ENCODE measurements at regions not wholly inside any gene's neighbourhood (a gene's known extent, or its start where the extent isn't known, plus 50 kb on each side); places are given as distances from the start of the nearest gene placed in this dataset.

DNA sequence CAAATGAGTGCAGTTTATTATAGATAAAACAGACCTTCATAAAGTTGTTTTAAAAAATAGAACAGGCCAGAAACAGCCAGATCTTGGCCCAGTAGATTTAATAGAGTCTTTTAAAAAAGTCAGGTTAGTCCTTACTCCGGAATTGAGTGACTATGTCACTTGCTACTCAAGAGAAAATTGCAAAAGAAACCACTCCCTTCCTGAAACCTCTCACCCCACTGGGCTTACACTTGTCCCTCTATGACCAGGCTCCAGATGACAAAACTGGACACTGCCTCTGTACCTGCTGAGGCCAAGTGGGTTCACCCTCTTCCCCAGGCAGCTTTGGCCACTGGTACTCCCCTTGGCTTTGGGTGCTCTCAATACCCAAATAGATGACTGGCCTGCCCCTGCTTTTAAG is 357.2 kb upstream of the TRPC7 start:
- POLR2A ChIA-PET: no interaction called here
- Histone ChIP-seq H3K9me3 (ENCODE audit: control insufficient read depth, insufficient read depth, low read depth, low read length) (no peaks in the 10 kb centered on the region), H3K27ac (ENCODE audit: extremely low read depth, low read depth, low read length) (no peak overlapping the region), H3K4me1 (ENCODE audit: control insufficient read depth, insufficient read depth, low read length) (no peaks in the 10 kb centered on the region), H3K4me3 (ENCODE audit: low read depth, low read length) (no peak overlapping the region), H3K36me3 (ENCODE audit: control insufficient read depth in 2 of 2, insufficient read depth in 1 of 2, low read length in 2 of 2) (no peaks in the 10 kb centered on the region)
- TF ChIP-seq, protein P1, sequence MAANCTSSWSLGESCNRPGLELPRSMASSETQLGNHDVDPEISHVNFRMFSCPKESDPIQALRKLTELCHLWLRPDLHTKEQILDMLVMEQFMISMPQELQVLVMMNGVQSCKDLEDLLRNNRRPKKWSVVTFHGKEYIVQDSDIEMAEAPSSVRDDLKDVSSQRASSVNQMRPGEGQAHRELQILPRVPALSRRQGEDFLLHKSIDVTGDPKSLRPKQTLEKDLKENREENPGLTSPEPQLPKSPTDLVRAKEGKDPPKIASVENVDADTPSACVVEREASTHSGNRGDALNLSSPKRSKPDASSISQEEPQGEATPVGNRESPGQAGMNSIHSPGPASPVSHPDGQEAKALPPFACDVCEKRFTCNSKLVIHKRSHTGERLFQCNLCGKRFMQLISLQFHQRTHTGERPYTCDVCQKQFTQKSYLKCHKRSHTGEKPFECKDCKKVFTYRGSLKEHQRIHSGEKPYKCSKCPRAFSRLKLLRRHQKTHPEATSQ (tag by site-specific recombination; IDR thresholded peaks at IDR 0.05): no peak
- TF ChIP-seq ZNF211 (tag by site-specific recombination; IDR thresholded peaks at IDR 0.05; ENCODE audit: low read depth) (no peak), ZNF585B (tag by site-specific recombination; IDR thresholded peaks at IDR 0.05) (no peak), ZNF501 (tag by site-specific recombination; IDR thresholded peaks at IDR 0.05) (no peak), ZFP69B (tag by site-specific recombination; IDR thresholded peaks at IDR 0.05) (no peak), SCRT1 (tag by site-specific recombination; IDR thresholded peaks at IDR 0.05; ENCODE audit: borderline replicate concordance) (no peak), ZNF169 (tag by site-specific recombination; IDR thresholded peaks at IDR 0.05) (no peak), ZNF423 (tag by site-specific recombination; IDR thresholded peaks at IDR 0.05) (no peak), ZBTB21 (tag by site-specific recombination; IDR thresholded peaks at IDR 0.05) (no peak)
- TF ChIP-seq, protein P2, sequence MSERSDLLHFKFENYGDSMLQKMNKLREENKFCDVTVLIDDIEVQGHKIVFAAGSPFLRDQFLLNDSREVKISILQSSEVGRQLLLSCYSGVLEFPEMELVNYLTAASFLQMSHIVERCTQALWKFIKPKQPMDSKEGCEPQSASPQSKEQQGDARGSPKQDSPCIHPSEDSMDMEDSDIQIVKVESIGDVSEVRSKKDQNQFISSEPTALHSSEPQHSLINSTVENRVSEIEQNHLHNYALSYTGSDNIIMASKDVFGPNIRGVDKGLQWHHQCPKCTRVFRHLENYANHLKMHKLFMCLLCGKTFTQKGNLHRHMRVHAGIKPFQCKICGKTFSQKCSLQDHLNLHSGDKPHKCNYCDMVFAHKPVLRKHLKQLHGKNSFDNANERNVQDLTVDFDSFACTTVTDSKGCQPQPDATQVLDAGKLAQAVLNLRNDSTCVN (tag by site-specific recombination; optimal IDR thresholded peaks at IDR 0.05): no peak
- CTCF ChIA-PET: interaction anchor here (0.5 kb wide), 1 partner anchor 1857 kb away, joined by 3 read pairs; no protein-coding TSS in a partner anchor

DNA sequence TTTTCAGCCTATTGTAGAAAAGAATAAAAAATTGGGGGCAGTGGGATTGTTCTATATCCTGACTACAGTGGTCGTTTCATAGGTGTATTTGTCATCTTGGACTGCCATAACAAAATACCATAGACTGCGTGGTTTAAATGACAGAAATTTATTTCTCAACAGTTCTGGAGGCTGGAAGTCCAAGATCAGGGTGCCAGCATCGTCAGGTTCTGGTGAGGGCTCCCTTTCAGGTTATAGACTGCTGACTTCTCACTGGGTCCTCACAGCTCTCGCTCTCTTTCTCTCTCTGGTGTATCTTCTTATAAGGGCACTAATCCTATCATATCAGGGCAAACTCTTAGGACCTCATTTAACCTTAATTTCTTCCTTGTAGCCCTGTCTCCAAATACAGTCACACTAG is 356.7 kb upstream of the TRPC7 start:
- Histone ChIP-seq H3K27ac (ENCODE audit: extremely low read depth, low read depth, low read length) (no peak overlapping the region), H3K9me3 (ENCODE audit: control insufficient read depth, insufficient read depth, low read depth, low read length) (no peaks in the 10 kb centered on the region), H3K36me3 (ENCODE audit: control insufficient read depth in 2 of 2, insufficient read depth in 1 of 2, low read length in 2 of 2) (no peaks in the 10 kb centered on the region), H3K4me1 (ENCODE audit: control insufficient read depth, insufficient read depth, low read length) (no peaks in the 10 kb centered on the region), H3K4me3 (ENCODE audit: low read depth, low read length) (no peak overlapping the region)
- no peak for TF ChIP-seq RBAK (tag by site-specific recombination; IDR thresholded peaks at IDR 0.05)
- POLR2A ChIA-PET: no interaction called here
- CTCF ChIA-PET: no interaction called here

DNA sequence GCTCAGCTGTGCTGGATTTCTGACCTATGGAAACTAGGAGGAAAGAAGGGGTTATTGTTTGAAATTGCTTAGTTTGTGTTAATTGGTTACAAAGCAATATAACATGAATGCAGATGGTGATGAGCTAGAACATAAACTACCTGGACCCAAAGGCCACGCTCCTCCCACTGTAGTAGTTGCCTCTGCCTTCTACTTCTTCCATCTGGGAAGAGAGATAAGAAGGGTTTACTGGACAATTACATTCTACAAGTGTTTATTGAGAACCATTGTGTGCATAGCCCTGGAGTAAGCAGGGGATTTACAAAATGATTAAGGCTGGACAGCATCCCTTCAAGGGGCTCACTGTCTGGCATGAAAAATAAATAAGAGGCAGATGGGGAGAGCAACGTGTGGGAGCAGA is 355.3 kb upstream of the TRPC7 start:
- Histone ChIP-seq H3K36me3 (ENCODE audit: control insufficient read depth in 2 of 2, insufficient read depth in 1 of 2, low read length in 2 of 2) (no peaks in the 10 kb centered on the region), H3K9me3 (ENCODE audit: control insufficient read depth, insufficient read depth, low read depth, low read length) (no peaks in the 10 kb centered on the region), H3K27ac (ENCODE audit: extremely low read depth, low read depth, low read length) (no peak overlapping the region), H3K4me1 (ENCODE audit: control insufficient read depth, insufficient read depth, low read length) (no peaks in the 10 kb centered on the region), H3K4me3 (ENCODE audit: low read depth, low read length) (no peak overlapping the region)
- ChIA-PET CTCF (no interaction called here), POLR2A (interaction anchor here (0.7 kb wide), 1 partner anchor 9 kb away, joined by 3 read pairs; no protein-coding TSS in a partner anchor)
- TF ChIP-seq ZNF426 (tag by site-specific recombination; IDR thresholded peaks at IDR 0.05): no peak
- TF ChIP-seq, protein P3, sequence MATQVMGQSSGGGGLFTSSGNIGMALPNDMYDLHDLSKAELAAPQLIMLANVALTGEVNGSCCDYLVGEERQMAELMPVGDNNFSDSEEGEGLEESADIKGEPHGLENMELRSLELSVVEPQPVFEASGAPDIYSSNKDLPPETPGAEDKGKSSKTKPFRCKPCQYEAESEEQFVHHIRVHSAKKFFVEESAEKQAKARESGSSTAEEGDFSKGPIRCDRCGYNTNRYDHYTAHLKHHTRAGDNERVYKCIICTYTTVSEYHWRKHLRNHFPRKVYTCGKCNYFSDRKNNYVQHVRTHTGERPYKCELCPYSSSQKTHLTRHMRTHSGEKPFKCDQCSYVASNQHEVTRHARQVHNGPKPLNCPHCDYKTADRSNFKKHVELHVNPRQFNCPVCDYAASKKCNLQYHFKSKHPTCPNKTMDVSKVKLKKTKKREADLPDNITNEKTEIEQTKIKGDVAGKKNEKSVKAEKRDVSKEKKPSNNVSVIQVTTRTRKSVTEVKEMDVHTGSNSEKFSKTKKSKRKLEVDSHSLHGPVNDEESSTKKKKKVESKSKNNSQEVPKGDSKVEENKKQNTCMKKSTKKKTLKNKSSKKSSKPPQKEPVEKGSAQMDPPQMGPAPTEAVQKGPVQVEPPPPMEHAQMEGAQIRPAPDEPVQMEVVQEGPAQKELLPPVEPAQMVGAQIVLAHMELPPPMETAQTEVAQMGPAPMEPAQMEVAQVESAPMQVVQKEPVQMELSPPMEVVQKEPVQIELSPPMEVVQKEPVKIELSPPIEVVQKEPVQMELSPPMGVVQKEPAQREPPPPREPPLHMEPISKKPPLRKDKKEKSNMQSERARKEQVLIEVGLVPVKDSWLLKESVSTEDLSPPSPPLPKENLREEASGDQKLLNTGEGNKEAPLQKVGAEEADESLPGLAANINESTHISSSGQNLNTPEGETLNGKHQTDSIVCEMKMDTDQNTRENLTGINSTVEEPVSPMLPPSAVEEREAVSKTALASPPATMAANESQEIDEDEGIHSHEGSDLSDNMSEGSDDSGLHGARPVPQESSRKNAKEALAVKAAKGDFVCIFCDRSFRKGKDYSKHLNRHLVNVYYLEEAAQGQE (tag by site-specific recombination; IDR thresholded peaks at IDR 0.05): peak; percentile 71

DNA sequence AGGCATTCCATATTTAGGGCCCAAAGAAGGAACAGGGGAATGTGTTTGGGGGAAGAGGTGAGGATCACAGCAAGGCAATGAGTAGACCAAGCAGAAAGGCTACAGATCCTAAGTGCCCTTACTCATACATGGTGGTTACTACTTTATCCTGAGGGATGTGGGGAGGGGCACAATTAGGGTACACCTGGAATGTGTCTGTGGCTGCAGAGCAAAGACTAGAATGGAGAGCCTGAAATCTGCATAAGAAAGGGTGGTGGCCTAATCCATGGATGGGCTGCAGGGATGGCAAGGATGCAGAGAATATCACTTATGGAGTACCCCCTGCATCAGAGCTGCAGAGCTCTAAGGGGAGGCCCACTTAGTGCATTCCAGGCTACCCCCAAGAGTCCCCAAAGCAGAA is 352.6 kb upstream of the TRPC7 start:
- POLR2A ChIA-PET: no interaction called here
- Histone ChIP-seq H3K27ac (ENCODE audit: extremely low read depth, low read depth, low read length) (no peak overlapping the region), H3K9me3 (ENCODE audit: control insufficient read depth, insufficient read depth, low read depth, low read length) (no peaks in the 10 kb centered on the region), H3K4me3 (ENCODE audit: low read depth, low read length) (no peak overlapping the region), H3K4me1 (ENCODE audit: control insufficient read depth, insufficient read depth, low read length) (no peaks in the 10 kb centered on the region), H3K36me3 (ENCODE audit: control insufficient read depth in 2 of 2, insufficient read depth in 1 of 2, low read length in 2 of 2) (no peaks in the 10 kb centered on the region)
- CTCF ChIA-PET: no interaction called here
- no peak for TF ChIP-seq ZNF175 (tag by site-specific recombination; IDR thresholded peaks at IDR 0.05)
- no peak for TF ChIP-seq ZNF560 (tag by site-specific recombination; IDR thresholded peaks at IDR 0.05; ENCODE audit: borderline replicate concordance)
- no peak for TF ChIP-seq SETDB1 (IDR thresholded peaks at IDR 0.05; ENCODE audit: insufficient read length, low read length)
- no peak for TF ChIP-seq ZNF621 (tag by site-specific recombination; IDR thresholded peaks at IDR 0.05)
- no peak for TF ChIP-seq ZFP41 (tag by site-specific recombination; IDR thresholded peaks at IDR 0.05; ENCODE audit: borderline replicate concordance)
- TF ChIP-seq IKZF3 (tag by site-specific recombination; IDR thresholded peaks at IDR 0.05): no peak
- TF ChIP-seq ZNF629 (tag by site-specific recombination; IDR thresholded peaks at IDR 0.05): no peak
- TF ChIP-seq ZNF664 (tag by site-specific recombination; IDR thresholded peaks at IDR 0.05): no peak
- TF ChIP-seq, protein P4, sequence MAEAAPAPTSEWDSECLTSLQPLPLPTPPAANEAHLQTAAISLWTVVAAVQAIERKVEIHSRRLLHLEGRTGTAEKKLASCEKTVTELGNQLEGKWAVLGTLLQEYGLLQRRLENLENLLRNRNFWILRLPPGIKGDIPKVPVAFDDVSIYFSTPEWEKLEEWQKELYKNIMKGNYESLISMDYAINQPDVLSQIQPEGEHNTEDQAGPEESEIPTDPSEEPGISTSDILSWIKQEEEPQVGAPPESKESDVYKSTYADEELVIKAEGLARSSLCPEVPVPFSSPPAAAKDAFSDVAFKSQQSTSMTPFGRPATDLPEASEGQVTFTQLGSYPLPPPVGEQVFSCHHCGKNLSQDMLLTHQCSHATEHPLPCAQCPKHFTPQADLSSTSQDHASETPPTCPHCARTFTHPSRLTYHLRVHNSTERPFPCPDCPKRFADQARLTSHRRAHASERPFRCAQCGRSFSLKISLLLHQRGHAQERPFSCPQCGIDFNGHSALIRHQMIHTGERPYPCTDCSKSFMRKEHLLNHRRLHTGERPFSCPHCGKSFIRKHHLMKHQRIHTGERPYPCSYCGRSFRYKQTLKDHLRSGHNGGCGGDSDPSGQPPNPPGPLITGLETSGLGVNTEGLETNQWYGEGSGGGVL (tag by site-specific recombination; IDR thresholded peaks at IDR 0.05): no peak

Data from HEK293 (cell line).